GM18868 (cell line): ENCODE measurements at regions not wholly inside any gene's neighbourhood (a gene's known extent, or its start where the extent isn't known, plus 50 kb on each side); places are given as distances from the start of the nearest gene placed in this dataset.
"Not testable (repeated sequence)": the region's sequence is repeated elsewhere in the genome, so short reads cannot be mapped to it uniquely, and the experiment has no call there.

ENCODE experiments used
- ATAC-seq: cut with Tn5 transposase; IDR thresholded peaks from one replicate; pipeline ENCODE4 v1.9.1; 2021; ENCODE audit warnings: mild to moderate bottlenecking, moderate library complexity; ENCODE audit not compliant: unreplicated experiment

DNA sequence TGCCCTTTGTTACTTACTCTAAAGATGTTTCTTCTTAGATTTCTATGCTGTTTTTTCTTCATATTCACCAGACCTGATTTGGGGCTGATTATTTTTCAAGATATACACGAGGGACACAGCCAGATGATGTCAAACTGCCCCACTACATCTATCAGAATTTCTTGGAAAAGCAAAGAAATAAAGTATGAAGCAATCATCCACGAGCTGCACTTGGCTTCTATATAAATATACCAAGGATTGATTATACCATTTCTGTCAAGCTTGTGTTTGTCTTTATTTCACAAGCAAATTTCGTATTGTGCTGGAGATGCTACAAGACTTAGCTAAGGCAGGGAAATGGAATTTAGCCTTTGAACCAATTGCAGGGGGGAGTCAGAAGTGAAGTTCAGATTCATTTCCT is 715.1 kb upstream of the NR2F2 start:
- no peak for ATAC-seq

DNA sequence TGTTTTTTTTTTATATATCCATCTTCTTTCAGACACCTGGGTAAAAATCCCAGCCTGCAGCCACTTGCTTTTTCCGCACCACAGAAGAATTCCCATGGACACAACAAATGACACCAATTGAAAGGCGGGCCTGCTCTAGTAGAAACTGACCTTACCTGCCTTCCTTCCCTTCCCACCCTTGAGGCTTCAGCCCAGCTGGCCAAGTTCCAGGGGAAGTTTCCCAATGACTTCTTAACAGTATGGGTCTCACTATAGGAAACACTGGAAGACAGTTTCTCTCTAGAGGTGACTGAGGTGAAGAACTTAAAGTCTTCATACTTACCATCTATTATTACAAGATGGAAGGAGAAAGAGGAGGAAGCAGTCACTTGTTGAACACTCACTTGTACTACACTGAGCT is 714.2 kb upstream of the NR2F2 start:
- no peak for ATAC-seq

GRCh38 chr15:95620934-95621579 is 709.4 kb upstream of the NR2F2 start:
- ATAC-seq, result peak; percentile 82

DNA sequence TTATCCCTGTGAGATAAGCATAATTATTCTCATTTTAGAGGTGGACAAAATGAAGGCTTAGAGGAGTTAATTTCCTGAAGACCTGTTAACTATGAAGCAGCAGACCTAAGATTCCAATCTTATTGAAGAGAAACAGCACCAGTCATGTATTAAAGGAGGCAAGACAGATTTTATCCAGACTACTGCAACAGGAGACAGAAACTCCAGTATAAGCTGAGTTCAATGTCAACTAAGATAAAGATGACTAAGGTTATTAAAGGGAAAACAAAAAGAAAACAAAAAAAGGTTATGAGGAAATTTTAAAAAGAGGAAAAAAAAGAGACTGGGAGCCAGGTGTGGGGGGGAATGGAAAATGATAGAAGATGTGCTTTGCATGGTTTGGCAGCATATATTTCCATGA is 707.7 kb upstream of the NR2F2 start:
- ATAC-seq, result no peak

DNA sequence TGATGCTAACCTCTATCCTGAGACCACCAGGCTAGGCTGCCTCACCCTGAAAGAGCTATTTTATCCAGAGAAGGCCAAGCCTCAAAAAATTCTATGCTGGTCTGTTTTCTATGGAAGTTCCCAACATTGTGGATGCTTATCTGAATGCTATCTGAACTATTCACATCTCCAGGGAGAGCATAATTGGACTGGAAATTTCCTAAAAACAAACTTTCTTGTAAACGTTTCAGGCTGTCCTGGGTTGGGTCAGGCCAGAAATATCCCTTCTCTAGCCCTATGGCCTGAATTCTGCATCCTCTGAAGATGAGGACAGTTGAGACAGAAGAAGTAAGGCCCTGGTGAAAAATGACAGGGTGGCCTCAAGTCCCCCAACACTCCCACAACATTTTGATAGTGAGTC is 706.4 kb upstream of the NR2F2 start:
- no peak for ATAC-seq

- no peak for ATAC-seq
Observed at GRCh38 chr15:95624616-95625361, 705.7 kb upstream of the NR2F2 start.

- no peak for ATAC-seq
Observed at GRCh38 chr15:95626501-95627361, 703.8 kb upstream of the NR2F2 start.

GRCh38 chr15:95629503-95630168 is 700.9 kb upstream of the NR2F2 start:
- no peak for ATAC-seq

DNA sequence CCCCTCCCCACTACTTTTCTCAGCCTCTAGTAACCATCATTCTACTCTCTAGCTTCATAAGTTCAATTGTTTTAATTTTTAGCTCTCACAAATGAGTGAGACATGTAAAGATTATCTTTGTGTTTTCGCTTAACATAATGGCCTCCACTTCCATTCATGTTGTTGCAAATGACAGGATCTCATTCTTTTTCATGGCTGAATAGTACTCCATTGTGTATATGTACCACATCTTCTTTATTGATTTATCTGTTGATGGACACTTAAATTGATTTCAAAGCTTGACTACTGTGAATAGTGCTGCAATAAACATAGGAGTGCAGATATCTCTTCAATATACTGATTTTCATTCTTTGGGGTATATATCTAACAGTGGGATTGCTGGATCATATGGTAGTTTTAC is 699.8 kb upstream of the NR2F2 start:
- ATAC-seq, result no peak

GRCh38 chr15:95635666-95636065 is 694.8 kb upstream of the NR2F2 start:
- no peak for ATAC-seq

DNA sequence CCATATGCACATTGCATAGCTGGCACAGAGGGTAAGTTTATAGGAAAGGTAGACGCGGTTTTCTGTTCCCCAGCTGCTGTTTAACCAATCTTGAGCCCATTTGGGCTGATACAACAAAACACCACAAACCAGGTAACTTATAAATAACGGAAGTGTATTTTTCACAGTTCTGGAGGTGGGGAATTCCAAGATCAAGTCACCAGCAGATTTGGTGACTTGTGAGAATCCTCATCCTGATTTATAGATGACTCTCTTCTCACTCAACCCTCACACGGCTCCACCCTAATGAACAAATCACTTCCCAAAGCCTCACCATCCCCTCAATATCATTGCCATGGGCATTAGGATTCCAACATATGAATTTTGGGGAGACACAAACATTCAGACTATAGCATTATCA is 694.4 kb upstream of the NR2F2 start:
- ATAC-seq, result no peak

GRCh38 chr15:95637234-95637633 is 693.3 kb upstream of the NR2F2 start:
- ATAC-seq, result not testable (repeated sequence)

DNA sequence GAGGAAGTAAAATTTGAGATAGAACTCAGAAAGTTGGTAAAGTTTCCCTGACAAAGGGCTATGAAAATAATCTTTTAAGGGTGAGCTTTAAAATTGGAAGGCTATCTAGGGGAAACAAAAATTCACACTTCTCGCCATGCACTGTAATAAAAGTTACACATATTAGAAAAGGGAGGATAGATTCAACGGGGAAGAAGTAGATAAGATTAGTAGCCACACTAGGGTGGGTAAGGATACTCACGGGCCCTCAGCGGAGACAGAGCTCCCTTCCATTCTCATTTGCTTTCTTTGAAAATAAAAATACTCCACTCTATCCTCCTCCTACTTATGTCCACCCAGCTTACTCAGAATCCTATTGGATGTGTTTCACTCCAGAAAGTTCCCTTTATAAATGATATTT is 691.3 kb upstream of the NR2F2 start:
- ATAC-seq, result no peak

DNA sequence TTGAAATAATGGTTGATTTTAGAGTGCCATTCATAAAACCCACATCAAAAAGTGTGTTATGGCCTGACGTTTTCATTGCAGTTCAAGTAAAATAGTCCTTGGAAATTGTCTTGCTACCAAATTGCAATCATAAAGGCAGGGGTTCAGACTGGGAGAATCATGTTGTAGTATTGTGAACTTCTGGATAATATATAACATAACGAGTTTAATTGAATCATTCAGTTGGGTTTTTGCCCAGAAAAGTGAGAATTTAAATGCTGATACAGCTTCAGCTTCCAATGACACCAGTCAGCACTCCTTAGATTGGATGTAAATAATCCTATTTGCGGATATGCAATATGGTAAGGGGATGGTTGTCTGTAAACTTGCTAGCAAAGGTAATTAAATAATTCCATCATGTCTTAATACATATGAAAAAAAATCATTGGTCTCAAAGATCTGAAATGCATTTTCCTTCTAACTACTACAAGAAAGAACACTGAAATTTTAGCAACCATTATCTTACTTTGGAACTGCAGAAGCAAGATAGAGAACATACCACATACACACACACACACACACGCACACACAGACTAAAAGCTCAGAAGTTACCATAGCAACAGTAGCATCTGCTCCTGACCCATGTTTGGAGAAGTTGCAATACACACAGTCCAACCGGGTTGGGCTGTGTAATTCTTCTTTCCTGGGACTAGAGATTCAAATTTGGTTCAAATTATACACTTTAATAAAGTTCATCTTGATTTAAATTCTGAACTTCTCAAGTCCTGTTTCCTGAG is 686.2 kb upstream of the NR2F2 start:
- no peak for ATAC-seq

GRCh38 chr15:95645791-95646338 is 684.6 kb upstream of the NR2F2 start:
- no peak for ATAC-seq

GRCh38 chr15:95646484-95647273 is 683.8 kb upstream of the NR2F2 start:
- ATAC-seq, result no peak

DNA sequence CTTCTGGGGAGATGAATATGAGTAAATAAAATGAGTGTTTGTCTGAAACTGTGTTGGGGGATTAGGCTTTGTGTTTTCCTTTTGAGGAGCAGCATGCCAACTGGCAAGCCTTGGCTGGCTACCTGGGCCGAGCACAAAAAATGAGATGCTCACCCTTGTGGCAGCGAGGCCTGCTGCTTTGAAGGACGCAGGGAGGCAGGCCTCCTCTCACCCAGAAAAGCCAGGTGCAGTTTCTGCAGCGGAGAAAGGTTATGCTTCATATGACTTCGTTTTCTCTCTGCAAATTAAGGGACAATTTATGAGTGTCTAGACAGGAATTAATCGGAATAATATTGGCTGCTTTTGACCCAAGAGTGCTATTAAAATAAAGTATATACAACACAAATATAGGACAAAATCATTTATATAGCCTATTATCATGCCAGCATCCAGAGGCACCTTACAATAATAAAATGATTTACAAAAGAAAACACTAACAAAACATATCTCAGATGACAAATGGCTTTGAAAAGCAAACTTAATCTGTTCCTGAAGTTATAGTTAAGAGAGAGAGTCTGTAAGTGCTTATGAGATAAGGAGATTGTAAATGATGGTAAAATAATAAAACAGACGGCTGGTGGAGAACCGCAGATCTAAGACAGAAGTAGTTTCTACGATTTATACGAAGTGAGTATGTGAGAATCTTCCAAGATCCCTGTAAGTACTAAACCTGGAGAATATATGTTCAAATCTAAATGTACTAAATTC is 682.8 kb upstream of the NR2F2 start:
- no peak for ATAC-seq

DNA sequence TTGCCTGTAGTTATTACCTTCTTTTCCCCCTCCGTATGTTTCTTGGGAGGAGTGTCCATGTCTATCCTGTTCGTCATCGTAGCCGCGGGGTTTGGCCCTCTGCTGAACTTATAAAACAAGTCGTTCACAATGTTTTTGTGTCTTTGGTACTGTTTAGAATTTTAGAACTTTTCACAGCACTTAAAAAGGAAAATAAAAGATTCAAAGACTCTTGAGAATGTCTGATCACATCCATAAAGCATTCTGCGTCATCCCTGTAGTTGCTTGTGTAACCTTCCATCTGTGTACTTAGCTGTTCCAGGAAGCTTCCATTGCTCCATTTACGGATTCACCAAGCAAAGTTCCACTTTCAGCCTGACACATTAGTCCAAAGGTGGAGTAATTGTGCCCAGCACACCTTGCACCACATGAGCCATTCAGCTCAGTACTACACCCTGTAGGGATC is 677.1 kb upstream of the NR2F2 start:
- no peak for ATAC-seq
